ENCODE measurements at regions not wholly inside any gene's neighbourhood (a gene's known extent, or its start where the extent isn't known, plus 50 kb on each side); places are given as distances from the start of the nearest gene placed in this dataset.

DNA sequence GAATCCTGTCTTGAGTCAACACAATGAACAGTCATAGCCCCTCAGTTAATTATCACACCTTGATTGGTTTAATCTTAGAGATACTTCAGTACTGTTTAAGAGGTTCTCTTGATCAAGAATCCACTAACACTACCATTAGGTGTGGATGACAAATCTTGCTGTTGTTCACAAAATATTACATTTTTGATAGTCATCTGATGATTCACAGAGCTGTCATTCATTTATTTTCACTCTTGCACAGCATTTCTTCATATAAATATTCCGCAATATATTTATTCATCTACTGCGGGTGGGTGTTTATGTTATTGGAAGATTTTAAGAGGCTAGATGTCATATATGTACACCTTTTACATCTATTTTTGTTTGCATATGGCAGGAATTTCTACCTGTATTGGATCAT, 1138.1 kb upstream of the PRKX start:
- Histone ChIP-seq H3K27me3 (ENCODE audit: control insufficient read depth, insufficient read depth, low read length) (no peaks in the 10 kb centered on the region), H3K36me3 (ENCODE audit: control insufficient read depth, insufficient read depth, low read length) (no peaks in the 10 kb centered on the region), H3K4me3 (ENCODE audit: low read depth, low read length) (no peak overlapping the region), H3K9me3 (ENCODE audit: control insufficient read depth, insufficient read depth, low read length) (no peaks in the 10 kb centered on the region), H3K4me1 (ENCODE audit: control insufficient read depth, insufficient read depth, low read length) (no peaks in the 10 kb centered on the region), H3K9ac (ENCODE audit: low read depth, low read length) (no peak overlapping the region)

GRCh38 chrX:4850312-4850711, 1136.9 kb upstream of the PRKX start:
- H3K4me1 ChIP-seq (ENCODE audit: control insufficient read depth, insufficient read depth, low read length) = no peaks in the 10 kb centered on the region
- no peak overlapping the region for H3K9ac ChIP-seq (ENCODE audit: low read depth, low read length)
- H3K27me3 ChIP-seq (ENCODE audit: control insufficient read depth, insufficient read depth, low read length) = no peaks in the 10 kb centered on the region
- H3K9me3 ChIP-seq (ENCODE audit: control insufficient read depth, insufficient read depth, low read length) = no peaks in the 10 kb centered on the region
- H3K36me3 ChIP-seq (ENCODE audit: control insufficient read depth, insufficient read depth, low read length) = no peaks in the 10 kb centered on the region
- no peak overlapping the region for H3K4me3 ChIP-seq (ENCODE audit: low read depth, low read length)

- Histone ChIP-seq H3K4me3 (ENCODE audit: low read depth, low read length) (no peak overlapping the region), H3K36me3 (ENCODE audit: control insufficient read depth, insufficient read depth, low read length) (no peaks in the 10 kb centered on the region), H3K27me3 (ENCODE audit: control insufficient read depth, insufficient read depth, low read length) (no peaks in the 10 kb centered on the region), H3K9me3 (ENCODE audit: control insufficient read depth, insufficient read depth, low read length) (no peaks in the 10 kb centered on the region), H3K4me1 (ENCODE audit: control insufficient read depth, insufficient read depth, low read length) (no peaks in the 10 kb centered on the region), H3K9ac (ENCODE audit: low read depth, low read length) (no peak overlapping the region)
These were observed 1130.9 kb upstream of the PRKX start for GRCh38 chrX:4844376-4844775.

GRCh38 chrX:4841216-4841745, 1127.8 kb upstream of the PRKX start:
- H3K4me3 ChIP-seq (ENCODE audit: low read depth, low read length) = no peak overlapping the region
- H3K9me3 ChIP-seq (ENCODE audit: control insufficient read depth, insufficient read depth, low read length) = no peaks in the 10 kb centered on the region
- H3K4me1 ChIP-seq (ENCODE audit: control insufficient read depth, insufficient read depth, low read length) = no peaks in the 10 kb centered on the region
- no peak overlapping the region for H3K9ac ChIP-seq (ENCODE audit: low read depth, low read length)
- H3K36me3 ChIP-seq (ENCODE audit: control insufficient read depth, insufficient read depth, low read length) = no peaks in the 10 kb centered on the region
- no peaks in the 10 kb centered on the region for H3K27me3 ChIP-seq (ENCODE audit: control insufficient read depth, insufficient read depth, low read length)

GRCh38 chrX:4831574-4831973, 1118.1 kb upstream of the PRKX start:
- Histone ChIP-seq H3K4me1 (ENCODE audit: control insufficient read depth, insufficient read depth, low read length) (no peaks in the 10 kb centered on the region), H3K4me3 (ENCODE audit: low read depth, low read length) (no peak overlapping the region), H3K36me3 (ENCODE audit: control insufficient read depth, insufficient read depth, low read length) (no peaks in the 10 kb centered on the region), H3K9ac (ENCODE audit: low read depth, low read length) (no peak overlapping the region), H3K9me3 (ENCODE audit: control insufficient read depth, insufficient read depth, low read length) (no peaks in the 10 kb centered on the region), H3K27me3 (ENCODE audit: control insufficient read depth, insufficient read depth, low read length) (no peaks in the 10 kb centered on the region)

- Histone ChIP-seq H3K9me3 (ENCODE audit: control insufficient read depth, insufficient read depth, low read length) (no peaks in the 10 kb centered on the region), H3K36me3 (ENCODE audit: control insufficient read depth, insufficient read depth, low read length) (no peaks in the 10 kb centered on the region), H3K4me1 (ENCODE audit: control insufficient read depth, insufficient read depth, low read length) (no peaks in the 10 kb centered on the region), H3K4me3 (ENCODE audit: low read depth, low read length) (no peak overlapping the region), H3K27me3 (ENCODE audit: control insufficient read depth, insufficient read depth, low read length) (no peaks in the 10 kb centered on the region), H3K9ac (ENCODE audit: low read depth, low read length) (no peak overlapping the region)
These were observed 1117.6 kb upstream of the PRKX start for GRCh38 chrX:4830880-4831557.

DNA sequence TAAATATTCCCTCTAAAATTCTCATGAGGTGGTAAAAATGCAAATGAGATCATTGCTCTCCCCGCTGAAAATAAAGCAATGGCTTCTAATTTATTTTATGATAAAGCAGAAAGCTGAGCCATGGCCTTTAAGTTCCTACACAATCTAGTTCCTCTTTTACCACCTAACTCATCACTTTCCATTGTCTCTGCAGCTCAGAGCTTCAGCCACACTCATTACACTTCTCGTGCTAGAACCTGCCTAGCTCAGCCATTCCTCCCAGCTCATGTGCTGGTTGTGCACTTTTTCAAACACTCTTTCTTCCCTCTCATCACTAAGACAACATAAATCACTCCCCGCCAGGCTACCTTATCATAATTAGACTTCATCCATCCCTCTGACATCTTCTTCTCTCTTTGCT, 1112.1 kb upstream of the PRKX start:
- Histone ChIP-seq H3K9ac (ENCODE audit: low read depth, low read length) (no peak overlapping the region), H3K36me3 (ENCODE audit: control insufficient read depth, insufficient read depth, low read length) (no peaks in the 10 kb centered on the region), H3K4me1 (ENCODE audit: control insufficient read depth, insufficient read depth, low read length) (peaks cover 3% of the 10 kb centered on the region), H3K9me3 (ENCODE audit: control insufficient read depth, insufficient read depth, low read length) (no peaks in the 10 kb centered on the region), H3K4me3 (ENCODE audit: low read depth, low read length) (no peak overlapping the region), H3K27me3 (ENCODE audit: control insufficient read depth, insufficient read depth, low read length) (no peaks in the 10 kb centered on the region)

DNA sequence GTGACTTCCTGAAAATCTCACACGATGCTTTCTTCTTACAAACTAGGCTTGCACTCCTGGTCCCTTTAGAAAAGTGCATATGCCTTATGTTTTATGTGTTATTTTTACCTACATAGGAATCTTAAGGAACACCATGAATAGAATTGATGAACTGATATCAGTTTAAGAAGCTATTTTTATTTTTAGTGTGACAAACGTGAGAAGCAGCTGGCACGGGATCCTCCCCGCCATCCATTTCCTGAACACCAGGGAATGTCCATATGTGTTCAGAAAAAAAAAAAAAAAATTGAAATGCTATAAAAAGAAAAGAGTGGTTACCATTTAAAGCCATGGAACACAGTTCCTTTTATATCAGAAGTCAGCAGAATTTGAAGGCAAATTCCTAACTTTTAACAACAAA, 1096.1 kb upstream of the PRKX start:
- Histone ChIP-seq H3K9me3 (ENCODE audit: control insufficient read depth, insufficient read depth, low read length) (no peaks in the 10 kb centered on the region), H3K4me3 (ENCODE audit: low read depth, low read length) (no peak overlapping the region), H3K36me3 (ENCODE audit: control insufficient read depth, insufficient read depth, low read length) (peaks cover 6% of the 10 kb centered on the region), H3K9ac (ENCODE audit: low read depth, low read length) (no peak overlapping the region), H3K27me3 (ENCODE audit: control insufficient read depth, insufficient read depth, low read length) (no peaks in the 10 kb centered on the region), H3K4me1 (ENCODE audit: control insufficient read depth, insufficient read depth, low read length) (peaks cover 4% of the 10 kb centered on the region)

DNA sequence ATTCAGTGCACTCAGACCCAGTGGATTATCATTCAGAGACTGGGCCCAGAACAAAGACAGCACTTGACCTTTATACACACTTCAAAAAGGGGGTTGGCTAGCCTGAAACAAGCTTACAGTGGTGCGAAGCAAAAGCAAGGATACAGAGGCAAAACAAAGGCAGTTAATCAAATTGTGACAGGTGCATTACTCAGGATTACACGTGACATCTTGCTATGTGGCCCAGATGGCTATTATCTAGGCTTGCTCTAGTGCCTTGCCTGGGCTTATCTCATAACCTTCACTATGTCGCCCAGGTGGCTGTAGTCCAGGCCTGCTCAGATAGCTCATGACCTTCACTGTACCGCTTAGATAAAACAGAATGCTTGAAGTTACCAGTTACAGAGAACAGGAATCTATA, 1092.1 kb upstream of the PRKX start:
- H3K4me1 ChIP-seq (ENCODE audit: control insufficient read depth, insufficient read depth, low read length) = peaks cover 7% of the 10 kb centered on the region
- peaks cover 6% of the 10 kb centered on the region for H3K36me3 ChIP-seq (ENCODE audit: control insufficient read depth, insufficient read depth, low read length)
- H3K4me3 ChIP-seq (ENCODE audit: low read depth, low read length) = no peak overlapping the region
- no peak overlapping the region for H3K9ac ChIP-seq (ENCODE audit: low read depth, low read length)
- no peaks in the 10 kb centered on the region for H3K27me3 ChIP-seq (ENCODE audit: control insufficient read depth, insufficient read depth, low read length)
- H3K9me3 ChIP-seq (ENCODE audit: control insufficient read depth, insufficient read depth, low read length) = no peaks in the 10 kb centered on the region

- H3K4me3 ChIP-seq (ENCODE audit: low read depth, low read length) = no peak overlapping the region
- H3K4me1 ChIP-seq (ENCODE audit: control insufficient read depth, insufficient read depth, low read length) = peaks cover 7% of the 10 kb centered on the region
- no peaks in the 10 kb centered on the region for H3K27me3 ChIP-seq (ENCODE audit: control insufficient read depth, insufficient read depth, low read length)
- no peaks in the 10 kb centered on the region for H3K9me3 ChIP-seq (ENCODE audit: control insufficient read depth, insufficient read depth, low read length)
- no peak overlapping the region for H3K9ac ChIP-seq (ENCODE audit: low read depth, low read length)
- H3K36me3 ChIP-seq (ENCODE audit: control insufficient read depth, insufficient read depth, low read length) = no peaks in the 10 kb centered on the region
These were observed 1087.3 kb upstream of the PRKX start for GRCh38 chrX:4800756-4801155.

DNA sequence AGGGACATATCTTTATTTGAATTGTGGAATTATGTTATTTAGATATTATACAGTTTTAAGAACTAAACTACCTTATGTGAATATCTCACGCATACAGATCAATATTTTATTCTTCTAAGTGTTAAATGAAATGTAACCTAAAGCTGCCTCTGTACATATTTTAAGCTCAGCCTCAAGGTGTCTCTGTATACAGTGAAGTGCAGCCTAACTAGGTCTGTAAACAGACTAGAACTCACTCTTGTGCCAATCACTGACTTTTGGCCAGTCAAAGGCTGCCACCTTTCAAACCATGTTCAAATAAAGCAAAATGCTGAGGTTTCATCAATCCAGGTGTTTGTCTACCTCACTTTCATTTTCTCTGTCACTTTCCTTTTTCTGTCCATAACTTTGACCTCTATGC, 1074.5 kb upstream of the PRKX start:
- no peaks in the 10 kb centered on the region for H3K9me3 ChIP-seq (ENCODE audit: control insufficient read depth, insufficient read depth, low read length)
- H3K36me3 ChIP-seq (ENCODE audit: control insufficient read depth, insufficient read depth, low read length) = no peaks in the 10 kb centered on the region
- no peaks in the 10 kb centered on the region for H3K4me1 ChIP-seq (ENCODE audit: control insufficient read depth, insufficient read depth, low read length)
- no peak overlapping the region for H3K4me3 ChIP-seq (ENCODE audit: low read depth, low read length)
- H3K27me3 ChIP-seq (ENCODE audit: control insufficient read depth, insufficient read depth, low read length) = no peaks in the 10 kb centered on the region
- no peak overlapping the region for H3K9ac ChIP-seq (ENCODE audit: low read depth, low read length)

DNA sequence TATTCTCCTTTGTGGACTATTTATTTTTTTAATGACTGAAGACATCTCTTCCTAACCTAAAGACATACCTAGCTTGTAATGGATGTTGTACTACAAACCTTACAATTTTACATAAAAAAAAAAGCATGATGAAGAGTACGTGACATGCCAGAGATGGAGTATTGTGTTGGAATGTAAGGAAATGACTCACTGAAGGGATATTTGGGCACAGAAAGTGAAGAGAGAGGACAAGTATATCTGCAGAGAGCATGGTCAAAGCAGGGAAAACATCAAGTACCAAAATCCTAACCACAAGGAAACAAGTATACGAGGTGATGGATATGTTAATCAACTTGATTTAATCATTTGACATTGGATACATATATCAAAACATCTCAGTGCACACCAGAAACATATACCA, 1051.4 kb upstream of the PRKX start:
- Histone ChIP-seq H3K9ac (ENCODE audit: low read depth, low read length) (no peak overlapping the region), H3K9me3 (ENCODE audit: control insufficient read depth, insufficient read depth, low read length) (no peaks in the 10 kb centered on the region)

More for the DNA sequence above, 1051.4 kb upstream of the PRKX start:
- Histone ChIP-seq H3K4me1 (ENCODE audit: control insufficient read depth, insufficient read depth, low read length) (no peaks in the 10 kb centered on the region), H3K36me3 (ENCODE audit: control insufficient read depth, insufficient read depth, low read length) (no peaks in the 10 kb centered on the region), H3K27me3 (ENCODE audit: control insufficient read depth, insufficient read depth, low read length) (no peaks in the 10 kb centered on the region), H3K4me3 (ENCODE audit: low read depth, low read length) (no peak overlapping the region)
